Anterior cingulate cortex (tissue), 58 donors: ENCODE measurements at regions not wholly inside any gene's neighbourhood (a gene's known extent, or its start where the extent isn't known, plus 50 kb on each side); places are given as distances from the start of the nearest gene placed in this dataset.
"Not testable (repeated sequence)": the region's sequence is repeated elsewhere in the genome, so short reads cannot be mapped to it uniquely, and the experiment has no call there.

ENCODE experiments used
- DNase-seq, 58 donors: peaks; one replicate each; lab custom pipeline; 2025; lab: John Stamatoyannopoulos, UW

GRCh38 chr12:112611908-112612307, 179.6 kb upstream of the RPH3A start:
- DNase-seq, result peak in 22 of 58 donors; percentile 4 to 90 (median 22)

- DNase-seq, result peak in 4 of 58 donors; percentile 3 to 14 (median 12)
These were observed 176.4 kb upstream of the RPH3A start for GRCh38 chr12:112615196-112615595.

- peak in 9 of 58 donors; percentile 4 to 19 (median 11) for DNase-seq
These were observed 174.9 kb upstream of the RPH3A start for GRCh38 chr12:112616469-112617152.

- no peak for DNase-seq
These were observed 174.4 kb upstream of the RPH3A start for GRCh38 chr12:112617153-112617505.

- no peak for DNase-seq
These were observed 163.7 kb upstream of the RPH3A start for GRCh38 chr12:112627851-112628250.

GRCh38 chr12:112631974-112632373, 159.6 kb upstream of the RPH3A start:
- not testable (repeated sequence) for DNase-seq

GRCh38 chr12:112635036-112635435, 156.5 kb upstream of the RPH3A start:
- DNase-seq, result no peak

GRCh38 chr12:112638420-112638819, 153.1 kb upstream of the RPH3A start:
- DNase-seq, result no peak

- peak in 18 of 58 donors; percentile 0 to 64 (median 6) for DNase-seq
These were observed 146.0 kb upstream of the RPH3A start for GRCh38 chr12:112645586-112645985.

- no peak for DNase-seq
These were observed 135.4 kb upstream of the RPH3A start for GRCh38 chr12:112656141-112656540.

- no peak for DNase-seq
These were observed 127.0 kb upstream of the RPH3A start for GRCh38 chr12:112664569-112664968.

GRCh38 chr12:112665958-112666357, 125.6 kb upstream of the RPH3A start:
- no peak for DNase-seq

- DNase-seq, result no peak
These were observed 120.0 kb upstream of the RPH3A start for GRCh38 chr12:112671564-112671963.

- no peak for DNase-seq
These were observed 117.0 kb upstream of the RPH3A start for GRCh38 chr12:112674539-112674938.

- DNase-seq, result peak in 1 of 58 donors; percentile 3
These were observed 115.0 kb upstream of the RPH3A start for GRCh38 chr12:112676507-112676906.

- DNase-seq, result no peak
These were observed 114.3 kb upstream of the RPH3A start for GRCh38 chr12:112677050-112677765.

GRCh38 chr12:112680993-112681392, 110.6 kb upstream of the RPH3A start:
- DNase-seq, result no peak

- DNase-seq, result no peak
These were observed 109.0 kb upstream of the RPH3A start for GRCh38 chr12:112682586-112682985.

GRCh38 chr12:112684742-112685141, 106.8 kb upstream of the RPH3A start:
- no peak for DNase-seq

- DNase-seq, result peak in 7 of 58 donors; percentile 8 to 47 (median 17)
These were observed 106.2 kb upstream of the RPH3A start for GRCh38 chr12:112685321-112685720.

- peak in 23 of 58 donors; percentile 1 to 57 (median 14) for DNase-seq
These were observed 105.2 kb upstream of the RPH3A start for GRCh38 chr12:112686373-112686772.

GRCh38 chr12:112694065-112694464, 97.5 kb upstream of the RPH3A start:
- no peak for DNase-seq
